ENCODE measurements at regions not wholly inside any gene's neighbourhood (a gene's known extent, or its start where the extent isn't known, plus 50 kb on each side); places are given as distances from the start of the nearest gene placed in this dataset.
A peak's percentile ranks its signal among the peaks of the same experiment; 100 is the strongest.
"Not testable (repeated sequence)": the region's sequence is repeated elsewhere in the genome, so short reads cannot be mapped to it uniquely, and the experiment has no call there.

DNA sequence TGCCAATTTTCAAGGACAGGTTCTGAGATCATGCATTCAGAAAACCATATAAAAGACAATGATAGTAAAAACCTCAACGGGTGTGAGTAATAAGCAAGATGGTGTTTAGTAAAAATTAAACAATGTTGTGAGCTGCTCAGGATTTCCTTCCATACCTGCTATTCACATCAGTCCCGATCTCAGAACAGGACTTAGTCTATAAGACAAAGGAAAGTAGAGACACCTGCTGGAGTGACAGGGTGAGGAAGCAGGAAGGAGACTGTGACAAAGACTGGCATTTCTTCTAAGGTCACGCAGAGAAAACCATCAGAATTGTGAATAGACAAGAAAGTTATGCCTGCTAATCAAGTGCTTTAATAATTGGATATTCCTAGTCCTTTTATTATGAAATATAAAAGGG is 648.0 kb downstream of the DACH1 start:
- DNase-seq (ENCODE audit: low read depth in 3 of 3, low spot score in 2 of 3) = no peak

DNA sequence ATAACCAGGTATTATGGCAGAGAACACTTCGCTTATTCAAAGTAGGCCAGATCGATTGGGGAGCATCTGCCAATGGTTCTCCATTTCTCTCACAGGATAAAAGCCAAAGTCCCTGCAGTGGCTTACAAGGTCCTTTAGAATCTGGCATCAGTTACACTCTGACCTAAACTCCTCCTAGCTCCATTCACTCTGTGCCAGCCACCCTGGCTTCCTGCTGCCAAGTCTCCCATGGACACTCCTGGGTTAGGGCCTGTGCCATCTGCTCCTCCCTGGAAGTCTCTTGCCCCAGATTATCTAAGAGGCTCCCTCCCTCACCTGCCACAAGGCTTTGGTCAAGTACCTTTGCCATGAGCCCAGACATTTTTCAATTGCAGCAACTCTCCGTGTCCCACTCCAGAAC is 649.2 kb downstream of the DACH1 start:
- no peak for DNase-seq (ENCODE audit: low read depth in 3 of 3, low spot score in 2 of 3)

DNA sequence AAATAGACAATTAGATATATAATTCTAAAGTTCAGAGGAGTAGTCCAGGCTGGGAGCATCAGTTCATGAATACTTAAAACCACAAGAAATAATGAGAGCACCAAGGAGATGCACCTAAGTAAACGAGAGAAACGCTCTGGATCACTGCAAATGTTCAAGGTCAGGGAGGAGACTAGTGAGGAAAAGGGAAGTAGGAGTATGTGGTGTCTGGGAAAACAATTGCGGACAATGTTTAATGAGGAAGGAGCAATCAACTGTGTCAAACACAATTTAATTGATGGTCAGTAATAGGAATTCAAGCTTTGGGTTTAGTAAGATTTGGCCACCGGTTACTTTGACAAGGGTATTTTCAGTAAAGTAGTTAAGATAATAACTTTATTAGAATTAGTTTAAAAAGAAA is 652.2 kb downstream of the DACH1 start:
- DNase-seq (ENCODE audit: low read depth in 3 of 3, low spot score in 2 of 3) = no peak

DNA sequence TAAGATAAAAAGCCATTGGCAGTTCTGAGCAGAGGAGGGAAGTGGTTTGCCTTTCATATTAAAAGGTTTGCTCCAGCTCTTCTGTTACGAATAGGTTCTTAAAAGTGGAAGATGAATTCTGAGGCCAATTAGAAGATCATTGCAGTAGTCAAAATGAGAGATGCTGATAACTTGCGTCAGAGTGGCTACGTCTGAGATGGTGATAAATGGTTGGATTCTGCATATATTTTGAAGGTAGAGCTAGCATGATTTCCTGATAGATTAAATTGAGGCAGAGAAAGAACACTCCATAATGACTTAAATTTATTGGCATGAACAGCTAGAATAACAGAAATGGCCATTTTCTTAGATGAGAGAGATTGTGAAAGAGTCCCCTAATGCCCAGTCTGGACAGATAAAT is 652.6 kb downstream of the DACH1 start:
- DNase-seq (ENCODE audit: low read depth in 3 of 3, low spot score in 2 of 3) = no peak

DNA sequence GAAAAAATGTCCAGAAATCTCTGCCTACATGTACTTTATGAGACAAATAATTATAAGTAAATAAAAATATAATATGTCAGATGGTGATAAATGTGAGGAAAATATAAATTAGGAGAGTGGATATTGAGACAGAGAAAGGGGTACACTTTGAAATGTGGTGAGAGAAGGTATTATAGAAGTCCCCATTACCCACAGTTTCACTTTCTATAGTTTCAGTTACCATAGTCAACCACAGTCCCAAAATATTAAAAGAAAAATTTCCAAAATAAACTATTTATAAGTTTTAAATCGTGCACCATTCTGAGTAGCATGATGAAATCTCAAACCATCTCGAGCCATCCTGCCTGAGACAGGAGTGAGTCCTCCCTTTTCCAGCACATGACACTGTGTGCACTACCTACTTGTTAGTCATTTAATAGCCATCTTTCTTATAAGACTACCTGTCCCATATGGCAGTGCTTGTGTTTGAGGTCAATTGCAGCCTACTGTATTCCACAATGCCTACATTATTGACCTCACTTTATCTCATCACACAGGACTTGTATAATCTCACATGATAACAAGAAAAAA is 653.7 kb downstream of the DACH1 start:
- no peak for DNase-seq (ENCODE audit: low read depth in 3 of 3, low spot score in 2 of 3)

DNA sequence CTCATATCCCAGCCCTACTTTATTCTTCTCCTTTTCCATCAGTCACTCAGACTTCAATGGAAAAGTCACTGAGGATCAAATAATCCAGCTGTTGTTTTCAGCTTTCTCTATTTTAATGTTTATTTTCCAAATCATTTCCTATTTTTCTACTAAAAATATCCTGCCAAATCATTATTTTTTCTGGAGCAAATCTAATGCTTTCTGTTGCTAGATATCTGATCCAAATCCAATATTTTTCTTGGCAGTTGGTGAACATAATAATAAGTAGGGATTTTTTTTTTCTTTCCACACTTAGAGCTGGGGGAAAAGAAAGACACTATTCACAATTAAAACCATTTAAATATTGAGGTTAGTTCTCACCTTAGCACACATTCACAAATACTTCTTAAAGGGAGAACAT is 656.1 kb downstream of the DACH1 start:
- no peak for DNase-seq (ENCODE audit: low read depth in 3 of 3, low spot score in 2 of 3)

DNA sequence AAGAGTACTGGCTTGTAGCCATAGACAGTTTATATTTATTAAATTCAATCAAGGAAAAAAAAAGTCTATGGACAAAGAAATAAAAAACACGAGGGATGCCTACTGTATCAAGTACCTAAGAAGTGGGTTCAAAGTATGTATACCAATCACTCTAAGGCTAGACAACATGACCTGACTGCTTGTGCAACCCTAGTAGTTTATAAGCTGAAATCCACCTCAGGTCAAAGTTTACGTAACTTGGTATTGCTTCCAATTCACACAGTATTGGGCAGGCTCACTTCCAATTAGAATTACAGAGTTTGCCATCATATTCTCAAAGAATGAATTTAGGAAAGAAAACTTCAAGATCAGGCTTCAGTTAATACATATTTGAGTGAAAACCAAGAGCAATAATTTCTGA is 657.8 kb downstream of the DACH1 start:
- DNase-seq (ENCODE audit: low read depth in 3 of 3, low spot score in 2 of 3) = no peak

DNA sequence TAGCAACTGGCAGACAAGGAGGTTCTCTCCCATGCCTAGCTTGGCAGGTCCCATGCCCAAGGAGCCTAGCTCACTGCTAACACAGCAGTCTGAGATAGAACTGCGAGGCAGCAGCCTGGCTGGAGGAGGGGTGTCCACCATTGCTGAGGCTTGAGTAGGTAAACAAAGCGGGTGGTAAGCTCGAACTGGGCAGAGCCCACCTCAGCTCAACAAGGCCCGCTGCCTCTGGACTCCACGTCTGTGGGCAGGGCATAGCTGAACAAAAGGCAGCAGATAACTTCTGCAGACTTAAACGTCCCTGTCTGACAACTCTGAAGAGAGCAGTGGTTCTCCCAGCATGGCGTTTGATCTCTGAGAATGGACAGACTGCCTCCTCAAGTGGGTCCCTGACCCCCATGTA is 682.4 kb downstream of the DACH1 start:
- DNase-seq (ENCODE audit: low read depth in 3 of 3, low spot score in 2 of 3) = not testable (repeated sequence)

DNA sequence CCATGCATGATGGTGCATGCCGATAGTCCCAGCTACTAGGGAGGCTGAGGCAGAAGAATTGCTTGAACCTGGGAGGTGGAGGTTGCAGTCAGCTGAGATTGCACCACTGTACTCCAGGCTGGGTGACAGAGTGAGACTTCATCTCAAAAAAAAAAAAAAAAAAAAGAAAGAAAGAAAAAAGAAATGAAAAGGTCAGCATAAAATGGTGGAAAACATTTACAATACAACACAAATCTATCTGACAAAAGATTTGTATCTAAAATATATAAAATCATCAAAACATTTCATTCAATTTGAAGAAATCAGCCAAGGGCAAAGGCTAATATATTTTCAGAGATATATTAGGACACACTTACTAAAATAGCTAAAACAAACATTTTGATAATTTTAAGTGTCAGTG is 683.7 kb downstream of the DACH1 start:
- not testable (repeated sequence) for DNase-seq (ENCODE audit: low read depth in 3 of 3, low spot score in 2 of 3)

DNA sequence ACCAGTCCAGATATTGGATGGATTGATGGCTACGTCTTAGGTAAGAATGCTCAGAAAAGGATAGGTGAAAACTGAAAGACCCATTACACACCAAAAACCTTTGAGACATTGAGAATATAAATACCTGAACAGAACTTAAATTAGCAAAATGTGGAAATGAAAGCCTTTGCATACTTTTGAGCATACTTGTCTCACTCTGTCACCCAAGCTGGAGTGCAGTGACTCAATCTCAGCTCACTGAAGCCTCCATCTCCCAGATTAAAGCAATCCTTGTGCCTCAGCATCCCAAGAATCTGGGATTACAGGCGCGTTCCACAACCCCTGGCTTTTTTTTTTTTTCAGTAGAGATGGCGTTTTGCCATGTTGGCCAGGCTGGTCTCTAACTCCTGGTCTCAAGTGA is 695.3 kb downstream of the DACH1 start:
- DNase-seq (ENCODE audit: low read depth in 3 of 3, low spot score in 2 of 3) = no peak

DNA sequence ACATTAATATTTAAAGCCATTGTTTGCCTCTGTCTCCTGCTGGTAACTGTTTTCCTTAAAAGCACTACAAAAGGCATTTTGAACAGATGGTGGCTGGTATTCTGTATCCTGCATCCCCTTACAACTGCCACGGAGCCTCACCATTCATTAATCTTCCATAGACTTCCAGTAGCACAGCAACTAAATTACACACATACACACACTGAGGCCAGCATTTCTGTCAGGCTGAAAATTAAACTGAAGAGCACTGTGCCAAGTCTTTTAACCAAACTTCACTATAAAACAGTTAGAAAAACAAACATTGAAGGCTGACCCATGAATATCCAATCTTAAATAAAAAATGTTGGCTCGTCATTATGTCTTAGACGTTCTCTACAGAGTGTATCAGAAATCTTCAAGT is 697.8 kb downstream of the DACH1 start:
- peak in 1 of 3 donors; percentile 10 for DNase-seq (ENCODE audit: low read depth in 3 of 3, low spot score in 2 of 3)

DNA sequence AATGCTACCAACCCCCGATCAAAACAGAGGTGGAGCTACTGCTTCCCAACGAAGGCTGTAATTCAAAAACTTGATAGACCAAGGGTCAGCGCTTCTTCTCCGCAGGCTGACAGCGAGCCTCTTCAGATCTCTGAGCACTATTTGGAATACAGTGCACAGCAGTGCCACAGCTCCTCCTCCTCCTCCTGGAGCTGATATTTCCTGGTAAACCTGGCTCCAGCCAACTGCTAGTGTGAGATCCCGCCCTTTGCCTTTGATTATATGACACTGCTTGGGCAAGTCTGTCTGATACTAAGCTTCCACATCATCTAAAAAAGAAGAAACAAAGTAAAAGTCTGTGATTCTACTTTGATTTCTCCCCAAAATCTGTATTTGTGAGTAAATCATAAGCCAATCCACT is 710.5 kb downstream of the DACH1 start:
- DNase-seq (ENCODE audit: low read depth in 3 of 3, low spot score in 2 of 3) = no peak

DNA sequence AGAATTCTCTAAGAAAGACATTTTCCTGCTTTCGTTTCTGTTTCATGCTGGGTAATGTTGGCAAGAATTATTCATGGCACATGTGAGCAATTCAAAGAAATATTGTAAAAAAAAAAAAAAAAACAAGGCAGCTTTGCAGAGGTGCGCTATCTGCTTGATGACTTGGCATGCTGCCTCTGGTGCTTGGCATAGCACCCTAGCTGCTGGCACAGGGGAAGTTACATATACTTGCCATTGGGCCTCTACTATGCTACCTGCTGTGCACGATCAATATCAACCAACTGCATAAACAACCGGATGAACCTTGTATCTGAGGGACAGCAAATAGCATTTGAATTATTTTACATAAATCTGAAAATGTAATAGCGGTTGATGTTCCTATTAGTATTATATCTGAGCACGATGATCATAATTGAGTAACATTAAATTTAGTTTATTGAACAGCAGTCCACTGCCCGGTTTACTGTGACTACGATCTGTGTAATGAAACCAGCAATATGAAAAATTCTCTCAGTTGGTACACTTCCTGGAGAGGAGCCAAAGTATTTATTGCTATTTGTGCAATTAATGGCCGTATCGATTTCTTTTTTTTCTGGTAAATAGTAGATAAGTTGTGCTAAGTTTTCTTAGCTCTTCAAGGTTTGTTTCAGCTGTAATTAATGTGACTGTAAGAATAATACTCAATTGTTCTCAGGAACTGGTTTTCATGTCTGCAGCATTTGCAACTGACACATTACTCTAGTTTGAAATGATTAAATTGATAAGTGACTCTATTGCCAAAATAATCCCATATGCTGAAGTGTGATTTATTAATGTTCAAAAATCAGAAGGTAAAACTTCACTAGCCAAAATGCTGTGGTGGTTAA is 717.3 kb downstream of the DACH1 start:
- DNase-seq (ENCODE audit: low read depth in 3 of 3, low spot score in 2 of 3) = no peak

DNA sequence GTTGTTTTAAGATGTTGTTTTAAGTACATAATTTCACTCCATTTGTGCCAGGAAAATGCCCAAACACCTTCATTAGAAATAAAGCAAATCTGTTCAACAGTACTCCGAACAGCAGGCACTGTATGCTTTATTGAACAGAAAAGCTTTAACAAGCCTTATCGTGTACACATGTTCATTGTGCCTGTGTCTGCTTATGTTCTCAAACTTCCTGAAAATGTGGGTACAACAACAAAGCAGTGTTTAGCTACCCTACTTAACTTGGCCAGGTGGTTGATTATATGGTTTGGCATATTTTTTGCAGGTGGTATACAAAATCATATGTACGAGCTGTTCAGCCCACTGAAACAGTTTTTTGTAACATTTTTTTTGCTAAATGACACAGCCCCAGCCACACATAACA is 718.0 kb downstream of the DACH1 start:
- no peak for DNase-seq (ENCODE audit: low read depth in 3 of 3, low spot score in 2 of 3)

DNA sequence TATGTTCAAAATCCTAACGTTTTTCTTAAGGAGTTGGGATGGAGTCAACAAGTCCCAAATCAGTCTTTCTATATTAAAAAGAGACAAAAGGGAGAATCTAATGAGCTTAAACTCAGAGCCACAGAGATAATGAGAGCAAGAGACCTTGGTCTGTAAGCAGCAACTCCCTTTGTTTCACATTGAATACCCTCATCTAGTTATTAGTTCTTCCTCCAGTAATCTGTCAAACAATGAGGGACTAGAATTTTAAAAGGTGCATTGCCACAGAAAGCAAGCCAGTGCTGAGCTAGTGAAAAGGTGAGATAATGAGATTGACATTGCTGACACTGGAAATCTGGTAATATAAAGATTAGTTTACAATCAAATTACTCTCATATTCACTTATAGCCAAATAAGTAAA is 718.6 kb downstream of the DACH1 start:
- no peak for DNase-seq (ENCODE audit: low read depth in 3 of 3, low spot score in 2 of 3)

DNA sequence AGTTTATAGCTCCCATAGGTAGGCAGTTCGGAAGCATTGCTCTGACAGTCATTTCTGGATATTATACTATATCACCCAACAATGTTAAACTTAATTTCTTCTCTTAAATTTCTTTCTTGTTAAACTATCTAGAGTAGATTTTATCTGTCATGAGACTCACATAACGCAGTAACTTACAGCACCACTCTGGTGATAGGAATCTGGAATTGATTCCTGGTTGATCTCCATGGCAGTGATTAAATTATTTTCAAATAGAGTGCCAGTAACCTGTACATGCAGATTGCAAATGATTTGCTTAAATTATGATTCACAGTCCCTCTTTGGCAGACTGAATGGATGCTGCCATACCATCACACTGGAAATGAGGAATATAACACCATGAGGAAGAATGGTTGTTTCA is 722.1 kb downstream of the DACH1 start:
- no peak for DNase-seq (ENCODE audit: low read depth in 3 of 3, low spot score in 2 of 3)

DNA sequence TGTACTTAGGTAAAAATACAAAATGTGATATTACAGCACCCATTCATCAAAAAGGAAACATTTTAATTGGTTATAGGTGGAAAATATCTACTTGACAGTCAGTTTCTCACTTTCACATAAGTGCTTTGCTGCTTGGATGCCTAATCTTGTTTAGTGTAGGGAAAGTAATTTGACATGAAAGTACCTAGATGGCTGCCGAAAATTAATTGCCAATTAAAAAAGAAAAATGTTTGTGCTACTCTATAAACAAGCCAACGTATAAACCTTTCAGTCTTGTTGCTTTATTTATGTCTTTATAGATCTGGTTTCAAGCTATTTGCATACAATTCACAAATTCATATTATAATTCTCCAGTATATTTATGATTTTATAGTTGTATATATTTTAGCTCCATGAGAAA is 729.9 kb downstream of the DACH1 start:
- no peak for DNase-seq (ENCODE audit: low read depth in 3 of 3, low spot score in 2 of 3)

DNA sequence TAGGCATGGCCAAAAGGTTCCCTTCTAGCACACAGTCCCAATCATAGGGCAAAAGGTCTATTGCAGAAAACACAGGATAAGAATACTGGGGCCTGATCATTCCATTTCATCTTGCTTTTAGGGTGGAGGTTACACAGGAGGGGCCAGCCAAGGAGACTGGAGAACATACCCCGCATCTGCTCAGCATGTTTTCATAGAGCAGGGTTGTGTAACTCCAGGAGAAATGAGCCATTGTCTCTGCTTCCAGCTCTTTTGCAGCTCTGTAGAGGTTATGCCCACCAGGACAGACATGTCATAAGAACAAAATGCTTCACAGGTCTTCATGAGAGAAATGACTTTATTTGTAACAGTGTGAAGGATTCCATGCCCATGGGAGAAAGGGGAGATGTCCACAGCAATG is 742.8 kb downstream of the DACH1 start:
- no peak for DNase-seq (ENCODE audit: low read depth in 3 of 3, low spot score in 2 of 3)

DNA sequence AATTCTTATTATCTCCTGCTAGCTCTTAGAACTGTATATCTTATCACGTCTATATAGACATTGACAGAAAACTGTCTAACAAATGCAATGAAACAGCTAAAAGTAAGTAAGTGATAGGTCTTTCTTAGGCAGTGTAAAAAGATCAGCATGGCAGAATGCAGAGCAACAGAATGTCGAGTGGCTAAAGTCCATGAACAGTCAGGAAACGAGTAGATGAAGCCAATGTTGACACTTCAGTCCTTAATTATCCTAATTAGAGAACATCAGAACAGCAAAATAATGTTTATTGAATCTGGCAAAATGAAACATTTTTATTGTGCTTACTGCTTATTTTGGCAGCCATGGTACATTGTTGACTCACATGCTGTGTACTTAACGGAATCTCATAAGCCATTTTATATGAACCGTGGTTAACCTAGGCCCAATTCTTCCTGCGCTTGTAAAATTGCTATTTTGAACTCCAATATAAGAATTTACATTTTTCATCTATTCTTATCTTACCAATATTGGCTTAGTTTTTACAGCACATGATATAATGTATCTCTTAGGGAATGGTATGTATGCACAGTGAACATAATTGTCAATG is 748.1 kb downstream of the DACH1 start:
- no peak for DNase-seq (ENCODE audit: low read depth in 3 of 3, low spot score in 2 of 3)

DNA sequence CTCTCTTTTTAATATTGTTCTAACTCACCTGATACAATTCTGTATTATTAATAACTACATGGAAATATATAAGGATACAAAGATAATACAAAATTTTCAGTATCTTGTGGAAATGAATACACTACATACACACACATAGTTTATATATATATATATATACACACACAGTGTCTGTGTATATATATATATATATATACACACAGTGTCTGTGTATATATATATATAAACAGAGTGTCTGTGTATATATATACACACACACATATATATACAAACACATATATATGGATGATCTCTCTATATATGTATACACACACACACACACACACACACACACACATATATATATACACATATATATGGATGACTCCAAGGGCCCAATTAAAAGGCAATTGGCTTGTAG is 749.1 kb downstream of the DACH1 start:
- DNase-seq (ENCODE audit: low read depth in 3 of 3, low spot score in 2 of 3) = no peak

DNA sequence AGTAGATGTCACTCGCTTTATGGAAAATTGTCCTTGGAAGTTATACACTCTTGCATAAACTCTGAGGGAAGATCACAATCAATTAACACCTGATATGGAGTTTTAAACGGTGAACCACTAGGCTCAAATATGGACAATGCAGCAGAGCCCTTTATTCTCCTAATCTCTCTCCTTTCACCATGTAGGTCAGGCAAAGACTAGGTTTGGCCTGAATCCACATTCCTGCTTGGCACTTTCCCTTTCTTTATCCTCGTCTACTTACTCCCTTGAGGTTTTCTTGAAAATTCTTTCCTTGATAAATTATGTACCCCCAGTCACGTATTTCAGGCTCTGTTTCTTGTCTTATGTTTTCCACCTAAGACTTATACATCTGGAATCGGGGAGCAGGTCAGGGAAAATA is 751.7 kb downstream of the DACH1 start:
- no peak for DNase-seq (ENCODE audit: low read depth in 3 of 3, low spot score in 2 of 3)

DNA sequence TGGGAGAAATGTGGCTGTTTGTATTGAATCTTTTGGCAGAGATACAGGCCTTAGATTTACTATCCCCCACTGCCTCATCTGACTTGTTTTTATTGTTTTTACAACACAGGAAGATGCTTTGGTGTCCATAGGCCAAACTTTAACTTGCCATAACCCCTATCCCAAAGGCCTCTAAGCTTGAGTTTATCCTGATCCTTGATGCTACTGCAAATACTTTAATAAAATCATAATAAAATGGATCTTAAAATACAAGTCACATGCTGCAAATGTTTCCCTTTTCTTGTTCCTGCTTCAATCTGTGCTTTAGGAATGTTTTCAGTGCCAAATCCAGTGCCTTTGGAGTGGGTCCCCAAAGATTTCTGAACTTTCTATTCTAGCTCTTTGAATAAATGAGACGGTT is 770.6 kb downstream of the DACH1 start:
- DNase-seq (ENCODE audit: low read depth in 3 of 3, low spot score in 2 of 3) = no peak
